GM12872 (cell line): ENCODE measurements at regions not wholly inside any gene's neighbourhood (a gene's known extent, or its start where the extent isn't known, plus 50 kb on each side); places are given as distances from the start of the nearest gene placed in this dataset.

Experiments
- CTCF ChIP-seq: IDR thresholded peaks from 3 replicates; pipeline ENCODE4 v1.5.1; 2011; ENCODE audit warnings: low read depth, mild to moderate bottlenecking, low read length, moderate library complexity; ENCODE audit not compliant: insufficient read depth

DNA sequence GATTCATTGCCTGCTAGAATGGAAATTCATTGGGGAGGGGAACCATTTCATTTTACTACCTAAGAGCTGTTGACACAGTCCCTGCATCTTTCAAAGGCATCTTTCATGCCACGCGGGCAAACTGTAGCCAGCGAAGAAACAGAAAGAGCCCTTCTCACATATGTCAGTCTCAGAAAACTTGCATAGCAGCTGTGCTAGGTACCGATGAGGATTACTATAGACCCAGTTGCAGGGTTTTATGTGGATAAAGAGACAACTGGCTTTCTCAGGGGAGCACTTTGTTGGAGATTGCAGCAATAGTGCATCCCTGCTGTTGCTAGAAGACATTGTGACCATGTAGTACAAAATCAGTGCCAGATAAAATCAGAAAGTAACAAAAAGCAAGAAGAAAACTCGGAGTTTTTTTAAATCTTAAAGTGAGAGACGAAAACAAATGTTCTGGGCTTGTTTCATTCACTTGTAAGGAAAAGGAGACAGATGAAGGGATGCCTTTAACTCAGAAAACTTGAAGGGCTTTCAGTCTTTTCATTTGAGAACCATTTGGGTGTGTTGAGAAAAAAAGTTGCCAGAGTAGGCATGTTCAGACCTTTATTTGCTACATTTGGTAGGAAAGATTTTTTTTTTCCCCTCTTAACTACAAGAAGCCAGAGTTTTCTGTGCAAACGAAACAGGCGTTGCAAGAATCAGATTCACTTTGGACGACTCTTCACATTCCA, 804.1 kb downstream of the USP25 start:
- TF ChIP-seq CTCF = no peak

DNA sequence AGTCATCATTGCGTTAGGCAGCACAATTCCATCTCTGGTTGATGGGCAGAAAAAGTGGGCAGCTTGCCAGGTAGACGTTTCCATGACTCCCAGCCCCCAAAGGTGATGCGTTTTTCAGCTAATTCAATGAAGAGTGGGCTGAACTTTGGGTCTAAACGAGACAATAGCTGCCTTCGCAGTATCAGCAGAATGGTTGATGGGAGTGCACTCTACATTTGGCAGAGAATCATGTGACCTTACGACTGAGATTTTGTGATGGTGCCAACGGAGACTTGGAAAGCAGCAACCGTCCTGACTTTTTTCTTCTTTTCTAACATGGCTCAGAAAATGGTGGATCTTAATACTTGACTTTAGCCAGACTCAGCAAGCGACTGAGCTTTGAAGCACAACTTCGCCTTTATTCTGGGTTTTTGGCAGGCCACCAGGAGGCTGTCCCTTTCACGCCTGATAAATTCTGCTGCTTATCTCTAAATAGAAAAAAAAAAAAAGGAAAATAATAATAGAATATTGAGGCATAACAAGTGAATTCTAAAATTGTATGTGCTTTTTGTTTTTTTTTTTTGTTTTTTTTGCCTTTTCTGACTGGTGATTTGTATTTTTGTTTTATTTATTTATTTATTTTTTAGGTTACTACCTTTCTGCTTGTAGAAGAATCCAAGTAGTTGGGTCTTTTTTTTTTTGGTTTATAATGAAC, 804.8 kb downstream of the USP25 start:
- no peak for TF ChIP-seq CTCF

- no peak for TF ChIP-seq CTCF
Observed at GRCh38 chr21:16535102-16535422, 805.3 kb downstream of the USP25 start.

GRCh38 chr21:16535626-16536025, 805.8 kb downstream of the USP25 start:
- TF ChIP-seq CTCF = no peak

- no peak for TF ChIP-seq CTCF
Observed at GRCh38 chr21:16536140-16536539, 806.4 kb downstream of the USP25 start.

- TF ChIP-seq CTCF = no peak
Observed at GRCh38 chr21:16536643-16537434, 807.1 kb downstream of the USP25 start.

DNA sequence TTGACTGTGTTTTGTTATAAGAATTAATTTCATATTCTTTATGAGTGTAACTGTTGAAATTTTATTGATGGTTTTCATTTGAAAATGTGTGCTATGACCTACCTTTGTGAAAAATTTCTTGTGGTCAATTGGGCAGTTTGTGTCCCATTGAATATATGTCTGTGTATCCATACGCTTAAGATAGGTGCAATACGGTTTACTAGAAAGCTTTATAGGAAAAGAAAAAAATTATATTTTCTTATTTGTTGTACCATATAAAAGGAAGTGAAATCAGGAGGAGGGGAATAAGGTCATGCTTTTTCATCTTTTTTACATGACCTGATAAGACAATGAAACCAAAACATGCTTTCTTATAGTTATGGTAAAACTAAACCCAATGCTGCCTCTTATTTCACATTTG, 807.7 kb downstream of the USP25 start:
- TF ChIP-seq CTCF = no peak
